ENCODE measurements at regions not wholly inside any gene's neighbourhood (a gene's known extent, or its start where the extent isn't known, plus 50 kb on each side); places are given as distances from the start of the nearest gene placed in this dataset.

DNA sequence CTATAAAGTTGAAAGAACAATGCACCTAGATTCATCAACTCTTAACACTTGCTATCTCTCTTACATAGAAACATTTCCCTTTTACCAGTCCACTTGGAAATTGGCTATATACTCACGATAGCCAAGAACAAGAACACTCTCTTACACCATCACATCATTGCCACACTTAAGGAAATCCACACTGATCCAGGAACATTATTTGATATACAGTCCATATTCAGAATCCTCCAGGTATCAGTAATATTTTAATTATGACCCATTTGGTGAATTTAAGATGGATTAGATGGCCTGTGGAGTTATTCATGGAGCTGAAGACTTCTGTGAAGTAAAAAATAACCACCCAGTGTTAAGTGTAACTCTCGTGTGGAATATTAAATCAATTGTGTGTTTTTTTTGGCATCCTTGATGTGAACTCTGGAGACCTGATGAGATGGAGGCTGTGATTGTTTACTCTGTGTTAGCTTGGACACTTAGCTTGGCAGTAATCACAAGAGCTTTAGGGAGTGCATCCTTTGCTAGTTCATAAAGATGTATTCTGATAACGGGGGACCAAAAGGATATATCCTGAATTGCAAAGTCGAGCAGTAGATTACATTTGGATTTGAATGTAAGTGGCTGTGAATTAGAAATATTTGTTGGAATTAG, 52.0 kb upstream of the ABL1 start:
- DNase-seq = no peak

DNA sequence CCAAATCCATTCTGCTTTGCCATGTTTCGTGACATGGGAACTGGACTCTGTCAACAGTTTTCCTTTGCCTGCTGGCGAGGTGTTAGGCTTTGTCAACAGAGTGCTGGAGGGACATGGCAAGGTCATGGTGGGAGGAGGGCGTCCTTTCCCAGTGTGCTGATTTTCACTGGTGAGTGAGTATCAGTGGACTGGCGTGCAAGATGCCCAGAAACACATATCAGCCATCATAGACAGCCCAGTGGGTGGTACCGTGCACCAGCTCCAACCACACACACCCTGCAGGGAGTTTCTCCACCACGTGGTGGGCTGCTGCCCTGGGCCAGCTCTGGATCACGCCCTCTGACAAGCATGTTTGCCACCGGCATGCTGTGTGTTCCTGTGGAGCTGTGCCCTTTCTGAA, 50.0 kb upstream of the ABL1 start:
- no peak for DNase-seq
